ENCODE measurements at regions not wholly inside any gene's neighbourhood (a gene's known extent, or its start where the extent isn't known, plus 50 kb on each side); places are given as distances from the start of the nearest gene placed in this dataset.

- Histone ChIP-seq H3K9me3 (no peaks in the 10 kb centered on the region), H3K36me3 (no peaks in the 10 kb centered on the region), H3K4me1 (no peaks in the 10 kb centered on the region), H3K4me3 (no peak overlapping the region), H3K27ac (no peak overlapping the region), H3K27me3 (no peaks in the 10 kb centered on the region)
- DNase-seq (no peak), ATAC-seq (no peak)
- intact Hi-C loops (cut with DNase I): no loop called here
- TF ChIP-seq CTCF (IDR thresholded peaks at IDR 0.05): no peak
These were observed 85.9 kb upstream of the GRB10 start for GRCh38 chr7:50868426-50869100.

GRCh38 chr7:50867034-50867356, 84.3 kb upstream of the GRB10 start:
- Histone ChIP-seq H3K4me3 (no peak overlapping the region), H3K36me3 (no peaks in the 10 kb centered on the region), H3K9me3 (no peaks in the 10 kb centered on the region), H3K4me1 (no peaks in the 10 kb centered on the region), H3K27ac (no peak overlapping the region), H3K27me3 (no peaks in the 10 kb centered on the region)
- intact Hi-C loops (cut with DNase I): no loop called here
- no peak for DNase-seq
- no peak for ATAC-seq
- TF ChIP-seq CTCF (IDR thresholded peaks at IDR 0.05): no peak

- Histone ChIP-seq H3K9me3 (no peaks in the 10 kb centered on the region), H3K27me3 (no peaks in the 10 kb centered on the region), H3K4me3 (no peak overlapping the region), H3K27ac (no peak overlapping the region), H3K4me1 (no peaks in the 10 kb centered on the region), H3K36me3 (no peaks in the 10 kb centered on the region)
- no peak for ATAC-seq
- no peak for DNase-seq
- TF ChIP-seq CTCF (IDR thresholded peaks at IDR 0.05): no peak
- intact Hi-C loops (cut with DNase I): no loop called here
These were observed 83.8 kb upstream of the GRB10 start for GRCh38 chr7:50866343-50867033.

- Histone ChIP-seq H3K4me3 (no peak overlapping the region), H3K27ac (no peak overlapping the region), H3K4me1 (no peaks in the 10 kb centered on the region), H3K27me3 (no peaks in the 10 kb centered on the region), H3K9me3 (no peaks in the 10 kb centered on the region), H3K36me3 (no peaks in the 10 kb centered on the region)
- TF ChIP-seq CTCF (IDR thresholded peaks at IDR 0.05): no peak
- intact Hi-C loops (cut with DNase I): no loop called here
- ATAC-seq (no peak), DNase-seq (no peak)
These were observed 82.8 kb upstream of the GRB10 start for GRCh38 chr7:50865450-50865849.

- H3K27me3 ChIP-seq: no peaks in the 10 kb centered on the region
- no peak overlapping the region for H3K4me3 ChIP-seq
- DNase-seq (no peak), ATAC-seq (no peak)
- H3K27ac ChIP-seq: no peak overlapping the region
- H3K4me1 ChIP-seq: no peaks in the 10 kb centered on the region
- intact Hi-C loops (cut with DNase I): no loop called here
- H3K36me3 ChIP-seq: no peaks in the 10 kb centered on the region
- TF ChIP-seq CTCF (IDR thresholded peaks at IDR 0.05): no peak
- H3K9me3 ChIP-seq: no peaks in the 10 kb centered on the region
These were observed 82.0 kb upstream of the GRB10 start for GRCh38 chr7:50864694-50865093.
